ENCODE measurements at regions not wholly inside any gene's neighbourhood (a gene's known extent, or its start where the extent isn't known, plus 50 kb on each side); places are given as distances from the start of the nearest gene placed in this dataset.

DNA sequence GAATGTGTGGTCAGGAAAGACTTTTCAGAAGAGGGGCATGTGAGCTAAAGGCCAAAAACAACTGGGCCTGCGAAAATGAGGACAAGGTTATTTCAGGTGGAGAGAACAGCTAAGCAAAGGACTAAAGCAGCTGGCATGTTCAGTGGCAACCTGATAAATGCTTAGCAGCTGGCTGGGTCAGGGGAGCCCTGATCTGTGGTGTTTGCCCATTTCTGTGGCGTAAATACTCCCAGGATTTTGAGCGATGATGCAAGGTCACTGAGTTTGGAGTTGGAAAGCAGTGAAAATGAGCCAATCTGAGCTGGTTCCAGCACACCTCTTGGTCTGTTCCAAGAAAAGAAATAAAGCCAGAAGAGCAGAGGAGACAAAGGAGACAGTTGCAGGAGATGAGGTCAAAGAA is 704.3 kb downstream of the UQCRFS1 start:
- no peak for DNase-seq (ENCODE audit: low read depth in 1 of 2, low spot score in 1 of 2)
- no peak overlapping the region for H3K27ac ChIP-seq (replicated peaks)
- no peaks in the 10 kb centered on the region for H3K27me3 ChIP-seq (ENCODE audit: insufficient read depth, poor library complexity, severe bottlenecking)
- TF ChIP-seq SPI1 (IDR thresholded peaks at IDR 0.05; ENCODE audit: borderline replicate concordance, low read depth) = no peak
- TF ChIP-seq, protein P1, sequence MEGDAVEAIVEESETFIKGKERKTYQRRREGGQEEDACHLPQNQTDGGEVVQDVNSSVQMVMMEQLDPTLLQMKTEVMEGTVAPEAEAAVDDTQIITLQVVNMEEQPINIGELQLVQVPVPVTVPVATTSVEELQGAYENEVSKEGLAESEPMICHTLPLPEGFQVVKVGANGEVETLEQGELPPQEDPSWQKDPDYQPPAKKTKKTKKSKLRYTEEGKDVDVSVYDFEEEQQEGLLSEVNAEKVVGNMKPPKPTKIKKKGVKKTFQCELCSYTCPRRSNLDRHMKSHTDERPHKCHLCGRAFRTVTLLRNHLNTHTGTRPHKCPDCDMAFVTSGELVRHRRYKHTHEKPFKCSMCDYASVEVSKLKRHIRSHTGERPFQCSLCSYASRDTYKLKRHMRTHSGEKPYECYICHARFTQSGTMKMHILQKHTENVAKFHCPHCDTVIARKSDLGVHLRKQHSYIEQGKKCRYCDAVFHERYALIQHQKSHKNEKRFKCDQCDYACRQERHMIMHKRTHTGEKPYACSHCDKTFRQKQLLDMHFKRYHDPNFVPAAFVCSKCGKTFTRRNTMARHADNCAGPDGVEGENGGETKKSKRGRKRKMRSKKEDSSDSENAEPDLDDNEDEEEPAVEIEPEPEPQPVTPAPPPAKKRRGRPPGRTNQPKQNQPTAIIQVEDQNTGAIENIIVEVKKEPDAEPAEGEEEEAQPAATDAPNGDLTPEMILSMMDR (IDR thresholded peaks at IDR 0.05; ENCODE audit: insufficient read depth, low read length) = no peak
- TF ChIP-seq, protein P2, sequence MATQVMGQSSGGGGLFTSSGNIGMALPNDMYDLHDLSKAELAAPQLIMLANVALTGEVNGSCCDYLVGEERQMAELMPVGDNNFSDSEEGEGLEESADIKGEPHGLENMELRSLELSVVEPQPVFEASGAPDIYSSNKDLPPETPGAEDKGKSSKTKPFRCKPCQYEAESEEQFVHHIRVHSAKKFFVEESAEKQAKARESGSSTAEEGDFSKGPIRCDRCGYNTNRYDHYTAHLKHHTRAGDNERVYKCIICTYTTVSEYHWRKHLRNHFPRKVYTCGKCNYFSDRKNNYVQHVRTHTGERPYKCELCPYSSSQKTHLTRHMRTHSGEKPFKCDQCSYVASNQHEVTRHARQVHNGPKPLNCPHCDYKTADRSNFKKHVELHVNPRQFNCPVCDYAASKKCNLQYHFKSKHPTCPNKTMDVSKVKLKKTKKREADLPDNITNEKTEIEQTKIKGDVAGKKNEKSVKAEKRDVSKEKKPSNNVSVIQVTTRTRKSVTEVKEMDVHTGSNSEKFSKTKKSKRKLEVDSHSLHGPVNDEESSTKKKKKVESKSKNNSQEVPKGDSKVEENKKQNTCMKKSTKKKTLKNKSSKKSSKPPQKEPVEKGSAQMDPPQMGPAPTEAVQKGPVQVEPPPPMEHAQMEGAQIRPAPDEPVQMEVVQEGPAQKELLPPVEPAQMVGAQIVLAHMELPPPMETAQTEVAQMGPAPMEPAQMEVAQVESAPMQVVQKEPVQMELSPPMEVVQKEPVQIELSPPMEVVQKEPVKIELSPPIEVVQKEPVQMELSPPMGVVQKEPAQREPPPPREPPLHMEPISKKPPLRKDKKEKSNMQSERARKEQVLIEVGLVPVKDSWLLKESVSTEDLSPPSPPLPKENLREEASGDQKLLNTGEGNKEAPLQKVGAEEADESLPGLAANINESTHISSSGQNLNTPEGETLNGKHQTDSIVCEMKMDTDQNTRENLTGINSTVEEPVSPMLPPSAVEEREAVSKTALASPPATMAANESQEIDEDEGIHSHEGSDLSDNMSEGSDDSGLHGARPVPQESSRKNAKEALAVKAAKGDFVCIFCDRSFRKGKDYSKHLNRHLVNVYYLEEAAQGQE (IDR thresholded peaks at IDR 0.05; ENCODE audit: insufficient replicate concordance, low read depth) = no peak
- no peak for TF ChIP-seq GABPA (IDR thresholded peaks at IDR 0.05; ENCODE audit: low read depth)
- no peak for TF ChIP-seq POLR2AphosphoS5 (IDR thresholded peaks at IDR 0.05; ENCODE audit: low read depth)
- H3K4me3 ChIP-seq (replicated peaks; ENCODE audit: insufficient read depth, low read length) = no peak overlapping the region

DNA sequence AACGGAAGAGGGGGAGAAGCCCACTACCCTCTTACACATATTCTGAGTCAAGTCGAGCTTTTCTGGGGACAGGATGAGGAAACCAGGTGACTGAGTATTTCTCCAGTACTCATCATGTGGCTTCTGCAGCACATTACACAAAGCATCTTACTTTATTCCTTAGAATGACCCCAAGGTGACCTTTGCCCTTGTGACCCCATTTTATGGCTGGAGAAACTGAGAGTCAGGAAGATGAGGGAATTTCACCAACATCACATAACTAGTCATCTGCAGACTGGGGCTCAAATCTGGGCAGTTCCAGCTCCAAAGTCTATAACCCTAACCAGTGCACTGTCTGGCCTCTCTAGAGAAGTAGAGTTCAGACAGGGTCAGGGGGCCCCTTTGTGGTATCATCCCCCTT is 707.0 kb downstream of the UQCRFS1 start:
- no peak for TF ChIP-seq GABPA (IDR thresholded peaks at IDR 0.05; ENCODE audit: low read depth)
- Histone ChIP-seq H3K27me3 (ENCODE audit: insufficient read depth, poor library complexity, severe bottlenecking) (no peaks in the 10 kb centered on the region), H3K27ac (replicated peaks) (no peak overlapping the region), H3K4me3 (replicated peaks; ENCODE audit: insufficient read depth, low read length) (no peak overlapping the region)
- DNase-seq (ENCODE audit: low read depth in 1 of 2, low spot score in 1 of 2) = no peak

DNA sequence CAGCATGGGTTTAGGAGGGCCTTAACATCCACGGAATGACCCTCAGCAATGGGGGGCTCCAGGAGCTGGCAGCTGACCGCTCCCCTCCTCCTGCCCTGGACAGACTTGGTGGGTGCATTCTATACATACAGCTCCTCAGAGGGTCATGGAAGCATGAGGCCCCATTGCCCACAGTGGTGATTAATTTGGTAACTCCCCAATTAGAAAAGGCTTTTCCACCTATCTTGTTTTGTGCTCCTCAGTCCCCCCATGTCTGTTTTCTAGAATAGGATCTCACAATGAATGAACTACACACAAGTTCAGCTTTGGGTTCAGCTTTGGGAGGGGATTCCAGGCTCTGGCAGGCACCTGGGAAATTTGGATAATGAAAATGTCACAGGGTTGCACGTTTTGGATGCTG is 707.8 kb downstream of the UQCRFS1 start:
- Histone ChIP-seq H3K27ac (replicated peaks) (no peak overlapping the region), H3K27me3 (ENCODE audit: insufficient read depth, poor library complexity, severe bottlenecking) (no peaks in the 10 kb centered on the region), H3K4me3 (replicated peaks; ENCODE audit: insufficient read depth, low read length) (no peak overlapping the region)
- no peak for DNase-seq (ENCODE audit: low read depth in 1 of 2, low spot score in 1 of 2)
- TF ChIP-seq POLR2AphosphoS5 (IDR thresholded peaks at IDR 0.05; ENCODE audit: low read depth) (no peak), SPI1 (IDR thresholded peaks at IDR 0.05; ENCODE audit: borderline replicate concordance, low read depth) (no peak), GABPA (IDR thresholded peaks at IDR 0.05; ENCODE audit: low read depth) (no peak)
- TF ChIP-seq, protein P1 (IDR thresholded peaks at IDR 0.05; ENCODE audit: insufficient read depth, low read length) = no peak
- TF ChIP-seq, protein P2 (IDR thresholded peaks at IDR 0.05; ENCODE audit: insufficient replicate concordance, low read depth) = no peak

DNA sequence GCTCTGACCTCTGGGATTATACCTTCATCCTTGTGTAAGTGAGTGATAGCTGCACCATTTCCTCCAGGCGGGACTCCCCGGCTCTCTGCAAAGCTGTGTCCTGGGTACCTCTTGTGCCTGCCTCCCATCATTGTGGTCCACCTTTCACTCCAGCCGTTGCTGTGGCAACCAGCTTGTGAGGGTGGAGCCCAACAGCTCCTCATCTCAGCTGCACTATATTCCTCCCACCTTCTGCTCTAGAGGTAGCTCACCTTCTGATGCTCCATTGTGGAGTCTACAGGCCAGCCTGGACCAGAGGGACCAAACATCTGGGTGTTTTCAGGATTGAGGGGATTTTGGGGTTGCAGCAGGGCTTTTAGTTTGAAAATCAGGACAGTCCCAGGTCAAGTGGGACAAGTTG is 708.2 kb downstream of the UQCRFS1 start:
- no peaks in the 10 kb centered on the region for H3K27me3 ChIP-seq (ENCODE audit: insufficient read depth, poor library complexity, severe bottlenecking)
- no peak for DNase-seq (ENCODE audit: low read depth in 1 of 2, low spot score in 1 of 2)
- H3K4me3 ChIP-seq (replicated peaks; ENCODE audit: insufficient read depth, low read length) = no peak overlapping the region
- H3K27ac ChIP-seq (replicated peaks) = no peak overlapping the region
- TF ChIP-seq, protein P2 (IDR thresholded peaks at IDR 0.05; ENCODE audit: insufficient replicate concordance, low read depth) = no peak
- TF ChIP-seq, protein P1 (IDR thresholded peaks at IDR 0.05; ENCODE audit: insufficient read depth, low read length) = no peak
- no peak for TF ChIP-seq POLR2AphosphoS5 (IDR thresholded peaks at IDR 0.05; ENCODE audit: low read depth)
